ENCODE measurements at regions not wholly inside any gene's neighbourhood (a gene's known extent, or its start where the extent isn't known, plus 50 kb on each side); places are given as distances from the start of the nearest gene placed in this dataset.
"Not testable (repeated sequence)": the region's sequence is repeated elsewhere in the genome, so short reads cannot be mapped to it uniquely, and the experiment has no call there.

DNA sequence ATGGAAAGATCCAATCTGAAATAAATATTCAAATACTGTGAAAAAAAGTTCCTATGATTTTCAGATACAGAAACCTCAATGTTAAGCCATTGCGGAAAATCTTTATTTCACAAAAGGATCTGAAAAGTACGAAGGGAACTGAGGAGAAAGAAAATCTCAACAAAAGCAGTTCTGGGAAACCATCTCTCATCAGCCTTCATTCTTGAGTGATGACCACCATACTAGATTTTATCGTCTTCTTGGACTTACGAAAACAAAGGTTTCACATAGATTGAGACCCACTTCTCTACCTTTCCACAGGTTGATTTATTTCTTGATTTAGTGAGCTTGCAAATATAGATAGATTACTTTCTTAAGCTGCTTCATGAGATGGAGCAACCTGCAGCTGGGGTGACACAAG lies 293.4 kb upstream of the LYZL1 start:
- DNase-seq = no peak

DNA sequence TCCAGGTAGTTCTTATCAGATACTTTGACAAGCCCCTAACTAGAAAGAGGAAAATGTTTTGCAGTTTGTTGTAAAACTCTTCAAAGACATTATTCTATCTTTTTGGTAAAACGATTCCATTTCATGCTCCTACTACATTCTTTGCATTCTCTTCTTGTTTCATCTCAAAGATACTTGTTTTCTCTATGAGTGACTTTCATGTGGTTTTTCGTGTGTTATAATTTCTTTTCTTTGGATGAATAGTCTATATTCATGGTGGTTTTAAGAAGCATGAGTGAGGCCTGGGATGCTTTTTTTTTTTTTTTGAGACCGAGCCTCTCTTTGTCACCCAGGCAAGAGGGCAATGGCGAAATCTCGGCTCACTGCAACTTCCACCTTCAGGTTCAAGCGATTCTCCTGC lies 292.5 kb upstream of the LYZL1 start:
- no peak for DNase-seq

GRCh38 chr10:28996947-28997551 lies 291.8 kb upstream of the LYZL1 start:
- DNase-seq = no peak

DNA sequence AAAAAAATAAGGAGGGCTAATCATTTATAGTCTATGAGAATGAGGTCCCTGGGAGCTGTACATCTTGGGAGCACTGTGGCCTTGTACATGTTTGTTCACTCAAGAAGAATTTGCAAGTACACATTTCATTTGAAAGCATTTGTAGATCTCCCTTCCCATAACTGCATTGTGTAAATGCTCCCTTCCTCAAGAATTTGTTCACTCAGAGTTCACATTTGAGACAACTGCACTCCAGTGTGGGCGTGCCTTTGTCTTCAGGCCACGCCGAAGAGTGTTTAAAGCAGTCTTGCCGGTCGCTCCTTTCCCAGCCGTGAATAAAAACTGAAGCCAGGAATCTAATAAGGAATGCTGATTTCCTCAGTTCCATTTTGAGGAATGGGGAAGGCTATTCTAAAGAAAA lies 291.1 kb upstream of the LYZL1 start:
- no peak for DNase-seq

DNA sequence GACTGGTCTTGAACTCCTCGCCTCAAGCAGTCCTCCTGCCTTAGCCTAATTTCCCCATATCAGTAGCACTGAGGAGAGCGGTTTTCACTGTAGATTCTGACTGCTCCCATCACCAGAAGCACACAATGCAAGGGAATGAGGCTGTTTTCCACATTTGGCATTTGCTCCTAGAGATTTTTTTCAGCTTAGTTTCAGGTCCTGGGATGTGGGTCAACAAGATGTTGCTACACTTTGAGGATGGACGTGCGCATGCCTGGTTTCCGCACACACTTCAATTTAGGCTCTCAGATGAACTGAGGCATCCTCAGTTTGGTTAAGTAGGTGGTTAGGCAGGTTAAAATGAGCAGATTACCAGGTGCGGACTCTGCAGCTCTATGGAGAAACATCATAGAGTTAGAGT lies 287.1 kb upstream of the LYZL1 start:
- no peak for DNase-seq

GRCh38 chr10:29003014-29003413 lies 285.9 kb upstream of the LYZL1 start:
- not testable (repeated sequence) for DNase-seq

GRCh38 chr10:29005988-29006387 lies 282.9 kb upstream of the LYZL1 start:
- DNase-seq = no peak

- DNase-seq = no peak
These were observed 281.5 kb upstream of the LYZL1 start for GRCh38 chr10:29007370-29007747.

- DNase-seq = no peak
These were observed 280.9 kb upstream of the LYZL1 start for GRCh38 chr10:29007748-29008610.

DNA sequence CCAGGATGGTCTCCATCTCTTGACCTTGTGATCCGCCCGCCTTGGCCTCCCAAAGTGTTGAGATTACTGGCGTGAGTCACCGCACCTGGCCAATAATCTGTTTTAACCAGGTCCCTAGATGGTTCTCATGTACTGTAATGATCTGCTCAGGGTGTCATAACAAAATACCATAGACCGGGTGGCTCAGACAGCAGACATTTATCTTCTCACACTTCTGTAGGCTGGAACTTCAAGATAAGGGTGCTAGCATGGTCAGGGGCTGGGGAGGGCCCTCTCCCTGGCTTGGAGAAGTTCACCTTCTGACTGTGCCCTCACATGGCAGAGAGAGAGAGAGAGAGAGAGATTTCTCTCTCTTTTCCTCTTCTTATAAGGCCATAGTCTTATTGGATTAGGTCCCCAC lies 279.4 kb upstream of the LYZL1 start:
- no peak for DNase-seq

DNA sequence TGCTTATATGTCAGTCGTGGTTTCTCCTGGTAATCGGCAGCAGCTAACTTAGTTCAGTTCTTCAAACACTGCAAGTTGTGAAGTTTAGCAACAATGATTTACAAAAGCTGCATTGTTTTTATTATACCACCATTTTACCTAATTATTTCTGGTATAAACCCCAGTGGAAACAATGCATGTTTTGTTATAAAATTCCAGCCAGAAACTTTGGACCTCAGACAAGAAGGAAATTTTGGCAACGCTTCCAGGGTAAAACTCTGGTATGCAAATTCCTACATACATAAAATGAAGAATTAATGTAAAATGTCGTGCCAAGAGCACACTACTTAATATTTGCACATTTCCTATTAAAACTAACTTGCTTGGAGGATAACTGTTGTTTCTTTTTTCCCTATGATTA lies 277.4 kb upstream of the LYZL1 start:
- no peak for DNase-seq

DNA sequence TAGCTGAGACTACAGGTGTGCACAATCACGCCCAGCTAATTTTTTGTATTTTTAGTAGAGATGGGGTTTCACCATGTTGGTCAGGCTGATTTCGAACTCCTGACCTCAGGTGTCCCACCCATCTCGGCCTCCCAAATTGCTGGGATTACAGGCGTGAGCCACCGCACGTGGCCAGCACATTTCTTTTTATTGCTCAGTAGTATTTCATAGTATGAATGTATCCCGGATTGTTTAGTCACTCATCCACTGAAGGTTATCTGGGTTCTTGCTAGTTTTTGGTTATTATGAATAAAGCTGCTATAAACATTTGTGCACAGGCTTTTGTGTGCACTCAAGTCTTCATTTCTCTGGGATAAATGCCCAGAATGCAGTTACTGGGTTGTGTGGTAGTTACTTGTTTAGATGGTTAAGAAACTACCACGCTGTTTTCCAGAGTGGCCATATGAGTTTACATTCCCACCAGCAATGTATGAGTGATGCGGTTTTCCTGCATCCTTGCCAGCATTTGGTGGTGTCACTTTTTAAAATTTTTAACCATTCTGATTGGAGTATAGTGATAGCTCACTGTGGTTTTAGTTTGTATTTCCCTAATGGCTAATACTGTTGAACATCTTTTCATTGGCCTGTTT lies 275.8 kb upstream of the LYZL1 start:
- DNase-seq = no peak

GRCh38 chr10:29021591-29021990 lies 267.3 kb upstream of the LYZL1 start:
- no peak for DNase-seq

GRCh38 chr10:29022513-29022912 lies 266.4 kb upstream of the LYZL1 start:
- DNase-seq = no peak

- DNase-seq = no peak
These were observed 265.2 kb upstream of the LYZL1 start for GRCh38 chr10:29023678-29024077.

GRCh38 chr10:29026065-29026797 lies 262.6 kb upstream of the LYZL1 start:
- DNase-seq = peak in 1 of 6 experiments; percentile 0

GRCh38 chr10:29026802-29027580 lies 261.9 kb upstream of the LYZL1 start:
- DNase-seq = no peak

- DNase-seq = no peak
These were observed 260.4 kb upstream of the LYZL1 start for GRCh38 chr10:29028486-29028885.

DNA sequence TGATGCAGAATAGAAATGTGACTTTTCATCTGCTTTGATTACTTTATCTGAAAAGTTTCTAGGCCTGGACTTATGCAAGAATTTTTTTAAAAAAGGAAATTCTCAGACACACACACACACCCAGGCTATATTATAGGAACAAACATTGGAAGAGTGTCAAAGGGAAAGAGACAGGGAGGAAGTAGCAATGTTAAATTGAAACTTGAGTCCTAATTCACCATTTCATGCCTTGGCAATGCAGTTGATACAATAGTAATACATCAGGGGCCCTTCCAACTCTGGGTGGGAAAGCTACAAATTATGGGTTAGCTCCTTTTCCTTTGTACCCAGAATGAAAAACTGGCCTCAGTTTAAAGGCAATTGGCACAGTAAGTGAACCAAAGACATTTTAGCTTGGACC lies 258.0 kb upstream of the LYZL1 start:
- no peak for DNase-seq

GRCh38 chr10:29032169-29032568 lies 256.7 kb upstream of the LYZL1 start:
- DNase-seq = no peak

DNA sequence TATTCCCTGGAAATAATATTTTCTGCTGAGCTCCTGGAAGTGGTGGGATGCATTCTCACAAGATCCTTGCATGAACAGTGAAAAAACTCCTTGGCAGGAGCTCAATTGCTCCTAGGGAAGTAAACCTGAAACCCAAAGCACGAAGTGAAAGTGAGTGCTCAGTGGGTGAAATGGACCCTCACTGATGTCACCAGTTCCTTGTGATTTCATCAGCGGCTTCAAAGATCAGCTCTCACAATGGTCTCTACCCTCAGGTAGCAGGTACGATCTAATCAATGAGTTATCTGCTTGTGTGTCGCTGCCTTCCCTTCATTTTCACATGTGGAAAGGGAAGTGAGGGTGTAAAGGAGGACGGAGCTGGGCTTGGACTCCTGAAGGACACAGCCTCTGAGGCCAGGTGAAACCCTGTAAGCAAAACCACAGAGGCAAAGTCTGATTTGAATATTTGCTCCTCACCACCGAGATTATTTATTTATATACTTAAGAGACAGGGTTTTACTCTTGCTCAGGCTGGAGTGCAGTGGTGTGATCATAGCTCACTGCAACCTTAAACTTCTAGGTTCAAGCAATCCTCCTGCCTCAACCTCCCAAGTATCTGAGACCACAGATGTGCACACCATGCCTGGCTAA lies 255.4 kb upstream of the LYZL1 start:
- DNase-seq = no peak

DNA sequence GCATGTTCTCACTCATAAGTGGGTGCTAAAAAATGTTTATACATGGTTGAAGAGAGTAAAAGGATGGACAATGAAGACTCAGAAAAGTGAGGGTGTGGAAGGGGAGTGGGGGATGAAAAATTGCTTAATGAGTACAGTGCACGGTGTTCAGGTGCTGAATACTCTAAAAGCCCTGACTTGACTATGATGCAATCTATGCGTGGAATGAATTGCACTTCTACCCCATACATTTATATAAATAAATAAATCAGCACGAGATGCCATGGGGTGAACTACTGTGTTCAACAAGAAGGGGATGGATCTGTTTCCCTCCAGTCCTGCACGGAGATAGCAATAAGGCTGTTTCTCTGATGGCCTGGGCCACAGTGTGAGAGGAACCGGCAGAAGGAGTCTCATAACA lies 254.3 kb upstream of the LYZL1 start:
- DNase-seq = no peak
